Esophagus squamous epithelium (tissue), 4 donors: ENCODE measurements at regions not wholly inside any gene's neighbourhood (a gene's known extent, or its start where the extent isn't known, plus 50 kb on each side); places are given as distances from the start of the nearest gene placed in this dataset.

Source experiments
- POLR2A ChIP-seq, 4 donors: fragments of 450-650 bp; IDR thresholded peaks; one replicate each; pipeline ENCODE4 v1.6.1; 2017; ENCODE audit warnings: antibody characterized with exemption in 4 of 4, mild to moderate bottlenecking in 4 of 4, moderate library complexity in 3 of 4
- TF ChIP-seq, protein P1 (sequence below), 6 experiments: fragments of 450-650 bp in 4 of 6; fragments of 200-600 bp in 2 of 6; sonication (generic) in 2 of 6; IDR thresholded peaks; one replicate each; pipeline ENCODE4 v1.5.1; 2016 to 2019; ENCODE audit warnings: antibody characterized with exemption in 6 of 6, mild to moderate bottlenecking in 4 of 6, moderate library complexity in 4 of 6

GRCh38 chr17:70825321-70826125, 656.2 kb downstream of the KCNJ2 start:
- TF ChIP-seq, protein P1, sequence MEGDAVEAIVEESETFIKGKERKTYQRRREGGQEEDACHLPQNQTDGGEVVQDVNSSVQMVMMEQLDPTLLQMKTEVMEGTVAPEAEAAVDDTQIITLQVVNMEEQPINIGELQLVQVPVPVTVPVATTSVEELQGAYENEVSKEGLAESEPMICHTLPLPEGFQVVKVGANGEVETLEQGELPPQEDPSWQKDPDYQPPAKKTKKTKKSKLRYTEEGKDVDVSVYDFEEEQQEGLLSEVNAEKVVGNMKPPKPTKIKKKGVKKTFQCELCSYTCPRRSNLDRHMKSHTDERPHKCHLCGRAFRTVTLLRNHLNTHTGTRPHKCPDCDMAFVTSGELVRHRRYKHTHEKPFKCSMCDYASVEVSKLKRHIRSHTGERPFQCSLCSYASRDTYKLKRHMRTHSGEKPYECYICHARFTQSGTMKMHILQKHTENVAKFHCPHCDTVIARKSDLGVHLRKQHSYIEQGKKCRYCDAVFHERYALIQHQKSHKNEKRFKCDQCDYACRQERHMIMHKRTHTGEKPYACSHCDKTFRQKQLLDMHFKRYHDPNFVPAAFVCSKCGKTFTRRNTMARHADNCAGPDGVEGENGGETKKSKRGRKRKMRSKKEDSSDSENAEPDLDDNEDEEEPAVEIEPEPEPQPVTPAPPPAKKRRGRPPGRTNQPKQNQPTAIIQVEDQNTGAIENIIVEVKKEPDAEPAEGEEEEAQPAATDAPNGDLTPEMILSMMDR (IDR thresholded peaks at IDR 0.05), result no peak
- TF ChIP-seq POLR2A (IDR thresholded peaks at IDR 0.05), result no peak
